ENCODE measurements at regions not wholly inside any gene's neighbourhood (a gene's known extent, or its start where the extent isn't known, plus 50 kb on each side); places are given as distances from the start of the nearest gene placed in this dataset.
"Not testable (repeated sequence)": the region's sequence is repeated elsewhere in the genome, so short reads cannot be mapped to it uniquely, and the experiment has no call there.

GRCh38 chr2:131681611-131682121 is 154.0 kb downstream of the CCDC74A start:
- not testable (repeated sequence) for TF ChIP-seq CTCF (IDR thresholded peaks at IDR 0.05; ENCODE audit: low read depth, low read length, missing input control); ATF3 (IDR thresholded peaks at IDR 0.05); TAF1 (conservative IDR thresholded peaks at IDR 0.05); REST (IDR thresholded peaks at IDR 0.05); GABPA (IDR thresholded peaks at IDR 0.05 in 1 of 2, conservative IDR thresholded peaks at IDR 0.05 in 1 of 2); SP1 (IDR thresholded peaks at IDR 0.05)

All from liver (tissue), 3 donors.